RWPE1 (cell line): ENCODE measurements at regions not wholly inside any gene's neighbourhood (a gene's known extent, or its start where the extent isn't known, plus 50 kb on each side); places are given as distances from the start of the nearest gene placed in this dataset.

Source experiments
- CTCF ChIA-PET: fragments of 350-600 bp; sonication (Branson Sonifier 250); formaldehyde crosslinking; extraction: SDS; loops from one replicate; lab custom pipeline; 2021; lab: Yijun Ruan, JAX
- POLR2A ChIA-PET: fragments of 400-600 bp; formaldehyde crosslinking; extraction: SDS; loops from one replicate; lab custom pipeline; 2020; ENCODE audit warnings: antibody characterized with exemption; ENCODE audit not compliant: low non-redundant PET; lab: Yijun Ruan, JAX
- DNase-seq: peaks from one replicate; pipeline ENCODE4 v3.0.0; 2012; ENCODE audit warnings: low spot score
- H3K27ac ChIP-seq: fragments of 450-650 bp; 2 replicates; pipeline ENCODE4 v1.5.1; 2017
- CTCF ChIP-seq: fragments of 450-650 bp; conservative IDR thresholded peaks from 2 replicates; pipeline ENCODE4 v1.5.1; 2017; ENCODE audit warnings: low read depth, mild to moderate bottlenecking

GRCh38 chr4:112766422-112766821, 129.5 kb downstream of the LARP7 start:
- no peak overlapping the region for H3K27ac ChIP-seq
- no peak; the same call in 1 of the 2 replicates for TF ChIP-seq CTCF
- POLR2A ChIA-PET = no interaction called here
- no peak for DNase-seq
- CTCF ChIA-PET = interaction anchor here (0.5 to 1.4 kb wide), 9 partner anchors 19 to 183 kb away, joined by 3 to 7 read pairs (median 4); no protein-coding TSS in a partner anchor

DNA sequence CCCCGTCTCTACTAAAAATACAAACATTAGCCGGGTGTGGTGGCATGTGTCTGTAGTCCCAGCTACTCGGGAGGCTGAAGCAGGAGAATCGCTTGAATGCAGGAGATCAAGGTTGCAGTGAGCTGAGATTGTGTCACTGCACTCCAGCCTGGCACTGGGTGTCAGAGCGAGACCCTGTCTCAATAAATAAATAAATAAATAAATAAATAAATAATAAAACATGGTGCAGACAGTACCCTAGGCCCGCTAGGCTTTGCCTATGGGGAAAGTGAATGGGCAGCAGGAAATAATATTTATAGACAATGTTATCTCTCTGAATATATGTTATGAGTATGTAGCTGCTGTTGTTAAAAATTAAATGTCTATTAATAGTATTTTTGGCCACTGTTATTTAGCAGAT, 130.4 kb downstream of the LARP7 start:
- H3K27ac ChIP-seq = no peak overlapping the region
- DNase-seq = no peak
- no peak for TF ChIP-seq CTCF
- ChIA-PET CTCF (interaction anchor here (0.7 to 1.4 kb wide), 2 partner anchors 30 to 171 kb away, joined by 3 to 7 read pairs; no protein-coding TSS in a partner anchor), POLR2A (no interaction called here)

GRCh38 chr4:112770114-112770513, 133.2 kb downstream of the LARP7 start:
- DNase-seq = no peak
- ChIA-PET POLR2A (no interaction called here), CTCF (interaction anchor here (0.7 kb wide), 1 partner anchor 76 kb away, joined by 3 read pairs; no protein-coding TSS in a partner anchor)
- no peak for TF ChIP-seq CTCF
- H3K27ac ChIP-seq = no peak overlapping the region

DNA sequence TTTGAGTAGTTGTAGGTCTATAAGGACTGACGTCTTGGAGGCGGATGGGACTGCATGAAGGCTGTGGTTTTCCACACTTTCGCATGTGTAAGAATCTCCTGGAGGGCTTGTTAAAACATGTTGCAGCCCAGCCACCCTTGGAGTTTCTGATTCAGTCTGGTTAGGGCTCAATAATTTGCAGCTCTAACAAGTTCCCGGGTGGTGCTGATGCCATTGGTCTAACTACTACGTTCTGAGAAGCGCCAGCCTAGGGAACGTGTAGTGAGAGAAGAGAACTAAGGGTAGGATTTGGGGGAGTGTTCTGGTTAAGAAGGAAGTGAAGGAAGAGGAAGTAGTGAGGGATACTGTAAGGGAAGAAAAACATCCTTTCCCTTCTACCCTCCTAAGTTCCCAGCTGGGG, 138.9 kb downstream of the LARP7 start:
- POLR2A ChIA-PET = no interaction called here
- CTCF ChIA-PET = interaction anchor here (0.7 to 1.0 kb wide), 2 partner anchors 13 to 73 kb away, joined by 3 to 5 read pairs; no protein-coding TSS in a partner anchor
- DNase-seq = peak; percentile 19
- H3K27ac ChIP-seq = no peak overlapping the region
- TF ChIP-seq CTCF = no peak

GRCh38 chr4:112776535-112776934, 139.6 kb downstream of the LARP7 start:
- ChIA-PET CTCF (interaction anchor here (0.9 kb wide), 1 partner anchor 14 kb away, joined by 3 read pairs; no protein-coding TSS in a partner anchor), POLR2A (no interaction called here)
- H3K27ac ChIP-seq = no peak overlapping the region
- no peak for DNase-seq
- TF ChIP-seq CTCF = no peak

DNA sequence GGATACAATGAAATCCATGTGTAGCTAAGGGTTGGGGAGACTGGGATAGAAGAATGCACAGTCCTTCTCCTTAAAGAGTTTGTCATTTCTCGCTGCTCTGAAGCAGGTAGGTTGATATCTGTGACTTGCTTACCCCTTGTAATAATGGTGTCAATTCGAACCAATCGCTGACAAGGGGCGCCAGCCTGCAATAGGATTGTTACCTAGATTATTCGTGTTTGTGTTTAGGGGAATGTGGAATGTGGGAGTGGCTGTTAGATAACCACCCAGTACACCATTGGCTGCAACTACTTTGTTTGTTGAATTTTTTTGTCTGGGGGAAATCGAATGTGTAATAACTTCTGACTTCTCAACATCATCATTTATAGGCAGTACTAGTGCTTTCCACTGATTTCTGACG, 141.6 kb downstream of the LARP7 start:
- ChIA-PET POLR2A (no interaction called here), CTCF (no interaction called here)
- no peak overlapping the region for H3K27ac ChIP-seq
- TF ChIP-seq CTCF = no peak
- no peak for DNase-seq
